Trophoblast cell (in vitro differentiated cells and primary cell): ENCODE measurements at regions not wholly inside any gene's neighbourhood (a gene's known extent, or its start where the extent isn't known, plus 50 kb on each side); places are given as distances from the start of the nearest gene placed in this dataset.

Experiments used
- DNase-seq, 2 donors: peaks; one replicate each; pipeline ENCODE4 v3.0.0-alpha.2; 2016
- H2AFZ ChIP-seq: 2 replicates; pipeline ENCODE4 v1.6.1; 2013; ENCODE audit warnings: low read length, moderate library complexity, mild to moderate bottlenecking; ENCODE audit not compliant: insufficient read depth, poor library complexity
- H2AK5ac ChIP-seq: 2 replicates; pipeline ENCODE4 v1.6.1; 2013; ENCODE audit warnings: mild to moderate bottlenecking, low read length
- H2BK120ac ChIP-seq: 2 replicates; pipeline ENCODE4 v1.6.1; 2013; ENCODE audit warnings: low read length, mild to moderate bottlenecking, moderate library complexity; ENCODE audit not compliant: insufficient read depth, poor library complexity
- H2BK12ac ChIP-seq: 2 replicates; pipeline ENCODE4 v1.6.1; 2013; ENCODE audit warnings: mild to moderate bottlenecking, low read length, moderate library complexity
- H2BK5ac ChIP-seq: 2 replicates; pipeline ENCODE4 v1.6.1; 2013; ENCODE audit warnings: low read length, low read depth, moderate library complexity, mild to moderate bottlenecking; ENCODE audit not compliant: poor library complexity
- H3K14ac ChIP-seq: 2 replicates; pipeline ENCODE4 v1.6.1; 2013; ENCODE audit warnings: mild to moderate bottlenecking, low read length
- H3K18ac ChIP-seq: 2 replicates; pipeline ENCODE4 v1.6.1; 2013; ENCODE audit warnings: mild to moderate bottlenecking, low read length
- H3K23ac ChIP-seq: 2 replicates; pipeline ENCODE4 v1.6.1; 2013; ENCODE audit warnings: low read length
- H3K27ac ChIP-seq: 2 replicates; pipeline ENCODE4 v1.5.1; 2013; ENCODE audit warnings: low read depth, mild to moderate bottlenecking, inconsistent platforms, low read length, moderate library complexity
- H3K27me3 ChIP-seq: 2 replicates; pipeline ENCODE4 v1.6.1; 2013; ENCODE audit warnings: inconsistent platforms, mild to moderate bottlenecking, low read length, moderate library complexity; ENCODE audit not compliant: insufficient read depth
- H3K36me3 ChIP-seq, 2 experiments: 1 replicate in 1 of 2; 2 replicates in 1 of 2; pipeline ENCODE4 v1.6.1; 2013; ENCODE audit warnings: low read length in 2 of 2, mild to moderate bottlenecking in 2 of 2, moderate library complexity in 1 of 2; ENCODE audit not compliant: insufficient read depth in 2 of 2, control insufficient read depth in 1 of 2
- H3K4ac ChIP-seq: 2 replicates; pipeline ENCODE4 v1.6.1; 2013; ENCODE audit warnings: low read depth, mild to moderate bottlenecking, low read length, moderate library complexity
- H3K4me1 ChIP-seq, 2 experiments: 1 replicate in 1 of 2; 2 replicates in 1 of 2; pipeline ENCODE4 v1.6.1; 2013; ENCODE audit warnings: low read length in 2 of 2, mild to moderate bottlenecking in 2 of 2, moderate library complexity in 1 of 2; ENCODE audit not compliant: insufficient read depth in 2 of 2, control insufficient read depth in 1 of 2
- H3K4me2 ChIP-seq: 2 replicates; pipeline ENCODE4 v1.6.1; 2013; ENCODE audit warnings: inconsistent platforms, mild to moderate bottlenecking, low read length, moderate library complexity
- H3K4me3 ChIP-seq: 2 replicates; pipeline ENCODE4 v1.5.1; 2013; ENCODE audit warnings: mild to moderate bottlenecking, low read depth, low read length, inconsistent platforms
- H3K79me1 ChIP-seq: one replicate; pipeline ENCODE4 v1.6.1; 2013; ENCODE audit warnings: low read length
- H3K79me2 ChIP-seq: 2 replicates; pipeline ENCODE4 v1.6.1; 2013; ENCODE audit warnings: low read length, mild to moderate bottlenecking; ENCODE audit not compliant: control insufficient read depth, insufficient read depth, poor library complexity
- H3K9ac ChIP-seq: 2 replicates; pipeline ENCODE4 v1.6.1; 2013; ENCODE audit warnings: mild to moderate bottlenecking, low read length
- H3K9me3 ChIP-seq: 2 replicates; pipeline ENCODE4 v1.6.1; 2013; ENCODE audit warnings: low read depth, mild to moderate bottlenecking, control low read depth, inconsistent platforms, low read length; ENCODE audit not compliant: insufficient read depth
- H4K12ac ChIP-seq: 2 replicates; pipeline ENCODE4 v1.6.1; 2013; ENCODE audit warnings: low read depth, mild to moderate bottlenecking, low read length, moderate library complexity
- H4K8ac ChIP-seq: 2 replicates; pipeline ENCODE4 v1.6.1; 2013; ENCODE audit warnings: low read depth, mild to moderate bottlenecking, low read length, moderate library complexity
- H4K91ac ChIP-seq: one replicate; pipeline ENCODE4 v1.6.1; 2013; ENCODE audit warnings: low read depth, mild to moderate bottlenecking, low read length, moderate library complexity
- WGBS: extraction: QIAGEN DNeasy Blood & Tissue Kit; methylation state at CpG from one replicate; pipeline ENCODE4 v1.1.7; 2013; ENCODE audit warnings: missing lambda C conversion rate; ENCODE audit not compliant: insufficient read length, insufficient coverage; ENCODE audit errors: extremely low coverage; 5-methylcytosine and 5-hydroxymethylcytosine counted together

GRCh38 chr13:83372786-83373185 lies 509.5 kb downstream of the SLITRK1 start:
- Histone ChIP-seq H3K9ac (no peak overlapping the region), H3K14ac (no peak overlapping the region), H3K4me1 (no peaks in the 10 kb centered on the region), H3K18ac (no peak overlapping the region), H2AFZ (no peak overlapping the region), H3K36me3 (no peaks in the 10 kb centered on the region), H4K12ac (no peak overlapping the region), H3K23ac (no peak overlapping the region), H3K79me1 (no peaks in the 10 kb centered on the region), H3K79me2 (no peaks in the 10 kb centered on the region), H3K9me3 (peaks cover 3% of the 10 kb centered on the region), H4K91ac (no peak overlapping the region), H2BK5ac (no peak overlapping the region), H3K4ac (no peak overlapping the region), H3K4me2 (no peak overlapping the region), H2BK120ac (no peak overlapping the region), H2AK5ac (no peak overlapping the region), H2BK12ac (no peak overlapping the region), H3K4me3 (no peak overlapping the region), H4K8ac (no peak overlapping the region), H3K27ac (no peak overlapping the region), H3K27me3 (no peaks in the 10 kb centered on the region)
- no peak for DNase-seq
- no CpG with 5 or more reads among the region's 2 CpGs for WGBS

GRCh38 chr13:83365723-83366122 lies 516.6 kb downstream of the SLITRK1 start:
- no peak overlapping the region for H2BK12ac ChIP-seq
- no peak overlapping the region for H2AK5ac ChIP-seq
- no peak overlapping the region for H3K4me2 ChIP-seq
- H3K79me2 ChIP-seq: no peaks in the 10 kb centered on the region
- H4K12ac ChIP-seq: no peak overlapping the region
- no peak overlapping the region for H2AFZ ChIP-seq
- H3K27me3 ChIP-seq: no peaks in the 10 kb centered on the region
- H3K27ac ChIP-seq: no peak overlapping the region
- H3K79me1 ChIP-seq: no peaks in the 10 kb centered on the region
- no peak overlapping the region for H4K8ac ChIP-seq
- H3K4me1 ChIP-seq: no peaks in the 10 kb centered on the region
- H3K4me3 ChIP-seq: no peak overlapping the region
- no peak overlapping the region for H3K9ac ChIP-seq
- no peak overlapping the region for H4K91ac ChIP-seq
- no peaks in the 10 kb centered on the region for H3K9me3 ChIP-seq
- DNase-seq: no peak
- no peak overlapping the region for H2BK120ac ChIP-seq
- no peaks in the 10 kb centered on the region for H3K36me3 ChIP-seq
- H2BK5ac ChIP-seq: no peak overlapping the region
- H3K4ac ChIP-seq: no peak overlapping the region
- H3K23ac ChIP-seq: no peak overlapping the region
- H3K18ac ChIP-seq: no peak overlapping the region
- H3K14ac ChIP-seq: no peak overlapping the region

- Histone ChIP-seq H3K79me2 (no peaks in the 10 kb centered on the region), H3K36me3 (no peaks in the 10 kb centered on the region), H3K4me2 (no peak overlapping the region), H3K9me3 (no peaks in the 10 kb centered on the region), H2BK5ac (no peak overlapping the region), H3K4ac (no peak overlapping the region), H2AFZ (no peak overlapping the region), H3K14ac (no peak overlapping the region), H4K8ac (no peak overlapping the region), H2AK5ac (no peak overlapping the region), H3K9ac (no peak overlapping the region), H2BK12ac (no peak overlapping the region), H4K12ac (no peak overlapping the region), H3K4me3 (no peak overlapping the region), H2BK120ac (no peak overlapping the region), H3K27me3 (no peaks in the 10 kb centered on the region), H4K91ac (no peak overlapping the region), H3K27ac (no peak overlapping the region), H3K18ac (no peak overlapping the region), H3K23ac (no peak overlapping the region), H3K79me1 (no peaks in the 10 kb centered on the region), H3K4me1 (no peaks in the 10 kb centered on the region)
- DNase-seq: no peak
- no CpG with 5 or more reads among the region's 1 CpG for WGBS
These were observed 527.2 kb downstream of the SLITRK1 start for GRCh38 chr13:83355041-83355440.

GRCh38 chr13:83352391-83352790 lies 529.9 kb downstream of the SLITRK1 start:
- WGBS: no CpG with 5 or more reads among the region's 1 CpG
- H3K18ac ChIP-seq: no peak overlapping the region
- H3K36me3 ChIP-seq: no peaks in the 10 kb centered on the region
- no peak overlapping the region for H3K23ac ChIP-seq
- H3K79me1 ChIP-seq: no peaks in the 10 kb centered on the region
- no peak overlapping the region for H4K8ac ChIP-seq
- no peaks in the 10 kb centered on the region for H3K4me1 ChIP-seq
- no peak overlapping the region for H2BK5ac ChIP-seq
- H3K9me3 ChIP-seq: no peaks in the 10 kb centered on the region
- H2AFZ ChIP-seq: no peak overlapping the region
- H3K4ac ChIP-seq: no peak overlapping the region
- no peak overlapping the region for H3K9ac ChIP-seq
- H3K4me3 ChIP-seq: no peak overlapping the region
- H3K27ac ChIP-seq: no peak overlapping the region
- H2BK120ac ChIP-seq: no peak overlapping the region
- no peak overlapping the region for H2AK5ac ChIP-seq
- no peak overlapping the region for H2BK12ac ChIP-seq
- no peak overlapping the region for H4K12ac ChIP-seq
- no peak overlapping the region for H3K4me2 ChIP-seq
- no peak overlapping the region for H4K91ac ChIP-seq
- no peak overlapping the region for H3K14ac ChIP-seq
- DNase-seq: no peak
- H3K79me2 ChIP-seq: no peaks in the 10 kb centered on the region
- no peaks in the 10 kb centered on the region for H3K27me3 ChIP-seq
